ENCODE measurements at regions not wholly inside any gene's neighbourhood (a gene's known extent, or its start where the extent isn't known, plus 50 kb on each side); places are given as distances from the start of the nearest gene placed in this dataset.

DNA sequence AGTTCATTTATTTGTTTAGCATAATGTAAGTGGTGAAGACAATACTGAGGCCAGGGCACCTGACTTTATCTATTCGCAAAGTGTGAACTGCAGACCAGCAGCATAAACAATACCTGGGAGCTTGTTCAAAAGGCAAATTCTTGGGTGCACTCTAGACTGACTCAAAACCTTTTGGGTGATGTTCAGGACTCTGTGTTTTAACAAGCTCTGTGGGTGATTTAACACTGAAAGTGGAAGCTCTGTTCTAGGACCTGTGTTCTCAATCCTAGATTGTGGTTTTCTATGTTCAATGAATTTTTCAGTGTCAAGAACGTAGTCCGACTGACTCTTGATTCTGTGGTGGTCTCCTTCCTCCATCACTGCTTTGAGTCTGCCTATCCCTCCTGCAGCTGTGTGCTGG lies 71.9 kb downstream of the GPR88 start:
- Histone ChIP-seq H3K14ac (replicated peaks; ENCODE audit: low read depth, low read length) (peak overlapping the region; percentile 3; the same call in 1 of the 2 replicates), H4K20me1 (ENCODE audit: insufficient read depth, low read length) (no peaks in the 10 kb centered on the region), H3K4me2 (ENCODE audit: low read depth, low read length) (no peak overlapping the region), H3K9ac (ENCODE audit: low read depth, low read length) (no peak overlapping the region), H2AFZ (replicated peaks; ENCODE audit: low read length, poor library complexity) (no peak overlapping the region), H3K4ac (ENCODE audit: low read depth, low read length) (0 out of 2 replicates have a peak overlapping the region, but pooled peaks have one; percentile 14), H4K91ac (ENCODE audit: insufficient read depth, low read depth, low read length) (peak overlapping the region; percentile 9; the same call in 1 of the 2 replicates), H3K4me3 (ENCODE audit: insufficient read depth, low read depth, low read length) (no peak overlapping the region), H3K79me1 (ENCODE audit: low read depth in 1 of 2, low read length in 2 of 2) (no peaks in the 10 kb centered on the region), H3K27me3 (ENCODE audit: control insufficient read depth, insufficient read depth, low read length) (no peaks in the 10 kb centered on the region), H3K56ac (ENCODE audit: extremely low read depth, insufficient read depth, low read length) (no peak overlapping the region; the same call in 1 of the 2 replicates), H3K9me1 (ENCODE audit: insufficient read depth, low read length) (0 out of 2 replicates have a peak, but pooled peaks cover 2% of the 10 kb centered on the region), H3K27ac (ENCODE audit: insufficient read depth, low read length) (no peak overlapping the region), H2AK5ac (ENCODE audit: low read depth, low read length) (peak overlapping the region; percentile 4; the same call in 1 of the 2 replicates), H4K5ac (ENCODE audit: low read depth, low read length) (no peak overlapping the region), H3K36me3 (ENCODE audit: control insufficient read depth, insufficient read depth, low read length) (no peaks in the 10 kb centered on the region), H2BK20ac (ENCODE audit: low read depth, low read length) (peak overlapping the region; percentile 26; the same call in 1 of the 2 replicates), H2BK15ac (ENCODE audit: low read depth, low read length) (peak overlapping the region; percentile 40; the same call in 1 of the 3 replicates), H3K9me3 (ENCODE audit: control insufficient read depth, insufficient read depth, low read length) (no peaks in the 10 kb centered on the region), H3K18ac (ENCODE audit: low read depth, low read length) (peak overlapping the region; percentile 5; the same call in 1 of the 2 replicates), H4K8ac (ENCODE audit: low read depth in 2 of 2, low read length in 2 of 2) (no peak overlapping the region; a peak in 1 of 4 replicates), H2AK9ac (replicated peaks; ENCODE audit: low read depth, low read length, poor library complexity) (no peak overlapping the region), H3K23ac (ENCODE audit: low read depth, low read length) (no peak overlapping the region), H2BK5ac (ENCODE audit: low read depth, low read length, poor library complexity, severe bottlenecking) (no peak overlapping the region), H3K4me1 (ENCODE audit: control insufficient read depth, insufficient read depth, low read length) (peaks cover 9% of the 10 kb centered on the region), H2BK120ac (ENCODE audit: low read depth, low read length) (peak overlapping the region; percentile 11; the same call in 1 of the 2 replicates)
- no CpG with 5 or more reads among the region's 3 CpGs for WGBS, 2 experiments (ENCODE audit: extremely low coverage in 2 of 2, insufficient read length in 1 of 2)
- DNase-seq (no peak), ATAC-seq (ENCODE audit: low read depth) (no peak)
- ChIA-PET CTCF (interaction anchor here (0.7 kb wide), 1 partner anchor 685 kb away, joined by 3 read pairs; no protein-coding TSS in a partner anchor), POLR2A (ENCODE audit: unreplicated experiment) (no interaction called here)
- TF ChIP-seq, protein P1, sequence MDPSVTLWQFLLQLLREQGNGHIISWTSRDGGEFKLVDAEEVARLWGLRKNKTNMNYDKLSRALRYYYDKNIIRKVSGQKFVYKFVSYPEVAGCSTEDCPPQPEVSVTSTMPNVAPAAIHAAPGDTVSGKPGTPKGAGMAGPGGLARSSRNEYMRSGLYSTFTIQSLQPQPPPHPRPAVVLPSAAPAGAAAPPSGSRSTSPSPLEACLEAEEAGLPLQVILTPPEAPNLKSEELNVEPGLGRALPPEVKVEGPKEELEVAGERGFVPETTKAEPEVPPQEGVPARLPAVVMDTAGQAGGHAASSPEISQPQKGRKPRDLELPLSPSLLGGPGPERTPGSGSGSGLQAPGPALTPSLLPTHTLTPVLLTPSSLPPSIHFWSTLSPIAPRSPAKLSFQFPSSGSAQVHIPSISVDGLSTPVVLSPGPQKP (IDR thresholded peaks at IDR 0.05; ENCODE audit: borderline replicate concordance, low read depth, low read length) = no peak
- TF ChIP-seq MAFK (IDR thresholded peaks at IDR 0.05; ENCODE audit: low read depth, low read length) (no peak), NFE2L2 (IDR thresholded peaks at IDR 0.05; ENCODE audit: low read depth, low read length) (no peak)
- intact Hi-C loops (cut with micrococcal nuclease) = no loop called here
- no TSS peak for BruUV-seq (replicated peaks)
- dilution Hi-C loops (cut with HindIII; ENCODE audit: low sequenced_read_pairs, unreplicated experiment) = no loop called here
- in situ Hi-C loops (cut with MboI; ENCODE audit: low sequenced_read_pairs) = loop anchor here (5.0 to 10.0 kb wide), 2 partner anchors 145 to 252 kb away; no protein-coding TSS in a partner anchor
